HEK293 (cell line): ENCODE measurements at regions not wholly inside any gene's neighbourhood (a gene's known extent, or its start where the extent isn't known, plus 50 kb on each side); places are given as distances from the start of the nearest gene placed in this dataset.

ENCODE experiments used
- BCL11A ChIP-seq: fragments of 450-650 bp; formaldehyde crosslinking; IDR thresholded peaks from 2 replicates; pipeline ENCODE4 v1.5.1; 2016; ENCODE audit warnings: low read depth, missing biosample characterization, missing genetic modification characterization
- TSHZ1 ChIP-seq: fragments of 450-650 bp; formaldehyde crosslinking; IDR thresholded peaks from 2 replicates; pipeline ENCODE4 v1.5.1; 2016; ENCODE audit warnings: missing biosample characterization, missing genetic modification characterization, borderline replicate concordance
- ZBTB20 ChIP-seq: fragments of 450-650 bp; formaldehyde crosslinking; IDR thresholded peaks from 2 replicates; pipeline ENCODE4 v1.5.1; 2016; ENCODE audit warnings: missing biosample characterization, missing genetic modification characterization

- TF ChIP-seq BCL11A (no peak), TSHZ1 (no peak), ZBTB20 (tag by site-specific recombination) (no peak)
These were observed 74.1 kb upstream of the ANK3 start for GRCh38 chr10:60463746-60464145.
